Hepatocyte (in vitro differentiated cells): ENCODE measurements at regions not wholly inside any gene's neighbourhood (a gene's known extent, or its start where the extent isn't known, plus 50 kb on each side); places are given as distances from the start of the nearest gene placed in this dataset.

Experiments
- DNase-seq: peaks from one replicate; pipeline ENCODE4 v3.0.0-alpha.2; 2016; ENCODE audit warnings: low spot score
- H2AFZ ChIP-seq: fragments of 200-600 bp; sonication (generic); 2 replicates; pipeline ENCODE4 v1.6.0; 2016; ENCODE audit warnings: antibody characterized with exemption, mild to moderate bottlenecking
- H3K27ac ChIP-seq: fragments of 200-600 bp; sonication (generic); 2 replicates; pipeline ENCODE4 v1.5.1; 2016; ENCODE audit warnings: mild to moderate bottlenecking
- H3K27me3 ChIP-seq: fragments of 200-600 bp; sonication (generic); 2 replicates; pipeline ENCODE4 v1.6.1; 2016
- H3K36me3 ChIP-seq: fragments of 200-600 bp; sonication (generic); replicated peaks from 2 replicates; pipeline ENCODE4 v1.5.1; 2016; ENCODE audit warnings: low read depth; ENCODE audit not compliant: insufficient read depth
- H3K4me1 ChIP-seq: fragments of 200-600 bp; sonication (generic); 2 replicates; pipeline ENCODE4 v1.5.1; 2016; ENCODE audit warnings: mild to moderate bottlenecking, moderate library complexity; ENCODE audit not compliant: insufficient read depth
- H3K4me2 ChIP-seq: fragments of 200-600 bp; sonication (generic); 2 replicates; pipeline ENCODE4 v1.6.0; 2016
- H3K4me3 ChIP-seq: fragments of 200-600 bp; sonication (generic); 2 replicates; pipeline ENCODE4 v1.5.1; 2016; ENCODE audit warnings: mild to moderate bottlenecking
- H3K79me2 ChIP-seq: fragments of 200-600 bp; sonication (generic); 2 replicates; pipeline ENCODE4 v1.6.0; 2017; ENCODE audit warnings: mild to moderate bottlenecking
- H3K9me2 ChIP-seq: fragments of 200-600 bp; sonication (generic); replicated peaks from 2 replicates; pipeline ENCODE4 v1.6.0; 2017; ENCODE audit warnings: mild to moderate bottlenecking; ENCODE audit not compliant: insufficient read depth
- H3K9me3 ChIP-seq: fragments of 200-600 bp; sonication (generic); 2 replicates; pipeline ENCODE4 v1.5.1; 2016; ENCODE audit warnings: low read depth, mild to moderate bottlenecking
- H4K20me1 ChIP-seq: fragments of 200-600 bp; sonication (generic); 2 replicates; pipeline ENCODE4 v1.6.0; 2016; ENCODE audit warnings: mild to moderate bottlenecking; ENCODE audit not compliant: insufficient read depth, poor library complexity, severe bottlenecking
- CTCF ChIP-seq: fragments of 200-600 bp; sonication (generic); IDR thresholded peaks from 2 replicates; pipeline ENCODE4 v1.5.1; 2016; ENCODE audit warnings: antibody characterized with exemption, mild to moderate bottlenecking; ENCODE audit not compliant: poor library complexity
- EZH2 ChIP-seq: fragments of 200-600 bp; sonication (generic); IDR thresholded peaks from 2 replicates; pipeline ENCODE4 v1.6.1; 2016; ENCODE audit warnings: antibody characterized with exemption, mild to moderate bottlenecking, borderline replicate concordance
- EZH2phosphoT487 ChIP-seq: fragments of 200-600 bp; sonication (generic); IDR thresholded peaks from one replicate; pipeline ENCODE4 v1.6.1; 2018; ENCODE audit warnings: antibody characterized with exemption, mild to moderate bottlenecking, low read depth, moderate library complexity; ENCODE audit not compliant: unreplicated experiment, severe bottlenecking
- WGBS: methylation state at CpG from one replicate; pipeline ENCODE4 v1.1.6; 2016; ENCODE audit warnings: low lambda C conversion rate; ENCODE audit errors: missing lambda C conversion rate; 5-methylcytosine and 5-hydroxymethylcytosine counted together

GRCh38 chr19:27672309-27673047 is 1540.5 kb downstream of the UQCRFS1 start:
- H3K9me3 ChIP-seq, result no peaks in the 10 kb centered on the region
- H3K4me3 ChIP-seq, result no peak overlapping the region
- no peaks in the 10 kb centered on the region for H4K20me1 ChIP-seq
- no peak overlapping the region for H3K27ac ChIP-seq
- H2AFZ ChIP-seq, result no peak overlapping the region
- TF ChIP-seq EZH2 (no peak), CTCF (no peak), EZH2phosphoT487 (no peak)
- no peaks in the 10 kb centered on the region for H3K36me3 ChIP-seq
- H3K4me2 ChIP-seq, result no peak overlapping the region
- H3K79me2 ChIP-seq, result no peaks in the 10 kb centered on the region
- no peaks in the 10 kb centered on the region for H3K27me3 ChIP-seq
- WGBS, result 68% methylated on average over 10 of the region's 10 CpGs
- no peaks in the 10 kb centered on the region for H3K9me2 ChIP-seq
- no peak for DNase-seq
- no peaks in the 10 kb centered on the region for H3K4me1 ChIP-seq

- Histone ChIP-seq H3K27me3 (no peaks in the 10 kb centered on the region), H3K4me2 (no peak overlapping the region), H2AFZ (no peak overlapping the region), H3K79me2 (no peaks in the 10 kb centered on the region), H3K36me3 (no peaks in the 10 kb centered on the region), H4K20me1 (no peaks in the 10 kb centered on the region), H3K9me2 (no peaks in the 10 kb centered on the region), H3K9me3 (no peaks in the 10 kb centered on the region), H3K27ac (no peak overlapping the region), H3K4me1 (no peaks in the 10 kb centered on the region), H3K4me3 (no peak overlapping the region)
- DNase-seq, result no peak
- TF ChIP-seq EZH2phosphoT487, result no peak
- no peak for TF ChIP-seq EZH2
- no peak for TF ChIP-seq CTCF
- whole genome bisulfite sequencing, result 44% methylated on average over 2 of the region's 2 CpGs
Observed at GRCh38 chr19:27671876-27672275, 1541.1 kb downstream of the UQCRFS1 start.

- Histone ChIP-seq H3K4me2 (no peak overlapping the region), H4K20me1 (no peaks in the 10 kb centered on the region), H3K27me3 (no peaks in the 10 kb centered on the region), H2AFZ (no peak overlapping the region), H3K4me3 (no peak overlapping the region), H3K36me3 (no peaks in the 10 kb centered on the region), H3K27ac (no peak overlapping the region), H3K4me1 (no peaks in the 10 kb centered on the region), H3K9me3 (peaks cover 7% of the 10 kb centered on the region), H3K79me2 (no peaks in the 10 kb centered on the region), H3K9me2 (no peaks in the 10 kb centered on the region)
- WGBS, result 18% methylated on average over 1 of the region's 1 CpG
- DNase-seq, result no peak
- no peak for TF ChIP-seq EZH2phosphoT487
- TF ChIP-seq EZH2, result no peak
- no peak for TF ChIP-seq CTCF
Observed at GRCh38 chr19:27660428-27660827, 1552.5 kb downstream of the UQCRFS1 start.
